ENCODE measurements at regions not wholly inside any gene's neighbourhood (a gene's known extent, or its start where the extent isn't known, plus 50 kb on each side); places are given as distances from the start of the nearest gene placed in this dataset.

- TF ChIP-seq CTCF (conservative IDR thresholded peaks at IDR 0.05; ENCODE audit: low read depth, low read length) (no peak), EZH2 (IDR thresholded peaks at IDR 0.05; ENCODE audit: low read length, unreplicated experiment) (no peak)
These were observed 313.1 kb upstream of the ZFHX3 start for GRCh38 chr16:73361061-73361460.

Measured in PC-3 (cell line).